ENCODE measurements at regions not wholly inside any gene's neighbourhood (a gene's known extent, or its start where the extent isn't known, plus 50 kb on each side); places are given as distances from the start of the nearest gene placed in this dataset.

GRCh38 chr11:19355601-19356000, 114.9 kb upstream of the E2F8 start:
- CTCF ChIA-PET = interaction anchor here (0.7 kb wide), 1 partner anchor 283 kb away, joined by 3 read pairs; no protein-coding TSS in a partner anchor
- Histone ChIP-seq H3K4me2 (replicated peaks; ENCODE audit: low read depth, low read length, poor library complexity, severe bottlenecking) (no peak overlapping the region), H3K4me3 (ENCODE audit: control extremely low read depth in 1 of 5, extremely low read depth in 1 of 5, insufficient read depth in 1 of 5, low read depth in 2 of 5, low read length in 4 of 5) (no peak overlapping the region), H3K4me1 (ENCODE audit: control insufficient read depth in 2 of 2, insufficient read depth in 2 of 2, low read length in 2 of 2) (no peaks in the 10 kb centered on the region), H4K20me1 (ENCODE audit: control insufficient read depth, insufficient read depth, low read length, poor library complexity, severe bottlenecking) (no peaks in the 10 kb centered on the region), H3K27ac (ENCODE audit: low read length in 2 of 2) (no peak overlapping the region), H3K9me3 (ENCODE audit: control extremely low read depth in 1 of 3, control insufficient read depth in 2 of 3, insufficient read depth in 1 of 3, low read length in 2 of 3) (no peaks in the 10 kb centered on the region), H3K79me2 (ENCODE audit: control insufficient read depth, insufficient read depth, low read length) (no peaks in the 10 kb centered on the region), H3K36me3 (replicated peaks in 1 of 2; ENCODE audit: control extremely low read depth in 1 of 2, control insufficient read depth in 1 of 2, extremely low read depth in 1 of 2, insufficient read depth in 2 of 2, low read length in 1 of 2) (no peaks in the 10 kb centered on the region), H2AFZ (ENCODE audit: insufficient read depth, low read depth, low read length, poor library complexity, severe bottlenecking) (no peak overlapping the region), H3K9ac (ENCODE audit: low read length) (no peak overlapping the region), H3K27me3 (replicated peaks in 1 of 4; ENCODE audit: control extremely low read depth in 1 of 4, control insufficient read depth in 3 of 4, insufficient read depth in 4 of 4, low read length in 3 of 4) (peaks cover 0 to 10% (median 2%) of the 10 kb centered on the region in 4 experiments)
- no CpG with 5 or more reads among the region's 1 CpG for whole genome bisulfite sequencing (ENCODE audit: insufficient coverage)
- Mint-ChIP-seq H3K4me3 (no peak overlapping the region), H3K4me1 (no peaks in the 10 kb centered on the region), H3K27me3 (peaks cover 40% of the 10 kb centered on the region), H3K27ac (no peak overlapping the region), H3K9me3 (ENCODE audit: insufficient read depth) (no peaks in the 10 kb centered on the region)
- no peak for ATAC-seq (ENCODE audit: low read depth)
- POLR2A ChIA-PET = no interaction called here
- no peak for DNase-seq
- intact Hi-C loops (cut with micrococcal nuclease) = no loop called here
- no peak for TF ChIP-seq EZH2 (IDR thresholded peaks at IDR 0.05; ENCODE audit: borderline replicate concordance, insufficient read depth, low read depth, low read length, poor library complexity, severe bottlenecking)
- TF ChIP-seq, protein P1, sequence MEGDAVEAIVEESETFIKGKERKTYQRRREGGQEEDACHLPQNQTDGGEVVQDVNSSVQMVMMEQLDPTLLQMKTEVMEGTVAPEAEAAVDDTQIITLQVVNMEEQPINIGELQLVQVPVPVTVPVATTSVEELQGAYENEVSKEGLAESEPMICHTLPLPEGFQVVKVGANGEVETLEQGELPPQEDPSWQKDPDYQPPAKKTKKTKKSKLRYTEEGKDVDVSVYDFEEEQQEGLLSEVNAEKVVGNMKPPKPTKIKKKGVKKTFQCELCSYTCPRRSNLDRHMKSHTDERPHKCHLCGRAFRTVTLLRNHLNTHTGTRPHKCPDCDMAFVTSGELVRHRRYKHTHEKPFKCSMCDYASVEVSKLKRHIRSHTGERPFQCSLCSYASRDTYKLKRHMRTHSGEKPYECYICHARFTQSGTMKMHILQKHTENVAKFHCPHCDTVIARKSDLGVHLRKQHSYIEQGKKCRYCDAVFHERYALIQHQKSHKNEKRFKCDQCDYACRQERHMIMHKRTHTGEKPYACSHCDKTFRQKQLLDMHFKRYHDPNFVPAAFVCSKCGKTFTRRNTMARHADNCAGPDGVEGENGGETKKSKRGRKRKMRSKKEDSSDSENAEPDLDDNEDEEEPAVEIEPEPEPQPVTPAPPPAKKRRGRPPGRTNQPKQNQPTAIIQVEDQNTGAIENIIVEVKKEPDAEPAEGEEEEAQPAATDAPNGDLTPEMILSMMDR (IDR thresholded peaks at IDR 0.05) = no peak

- Mint-ChIP-seq H3K27me3 (peaks cover 61% of the 10 kb centered on the region), H3K4me1 (no peaks in the 10 kb centered on the region), H3K4me3 (no peak overlapping the region), H3K9me3 (ENCODE audit: insufficient read depth) (no peaks in the 10 kb centered on the region), H3K27ac (no peak overlapping the region)
- no peak overlapping the region for H3K27ac ChIP-seq (ENCODE audit: low read length in 2 of 2)
- no peaks in the 10 kb centered on the region for H4K20me1 ChIP-seq (ENCODE audit: control insufficient read depth, insufficient read depth, low read length, poor library complexity, severe bottlenecking)
- no peaks in the 10 kb centered on the region for H3K4me1 ChIP-seq (ENCODE audit: control insufficient read depth in 2 of 2, insufficient read depth in 2 of 2, low read length in 2 of 2)
- ATAC-seq (ENCODE audit: low read depth) (no peak), DNase-seq (no peak)
- no peaks in the 10 kb centered on the region for H3K36me3 ChIP-seq (replicated peaks in 1 of 2; ENCODE audit: control extremely low read depth in 1 of 2, control insufficient read depth in 1 of 2, extremely low read depth in 1 of 2, insufficient read depth in 2 of 2, low read length in 1 of 2)
- intact Hi-C loops (cut with micrococcal nuclease) = no loop called here
- 100% methylated on average over 2 of the region's 2 CpGs for WGBS (ENCODE audit: insufficient coverage)
- ChIA-PET POLR2A (interaction anchor here (0.5 kb wide), 1 partner anchor 87 kb away, joined by 3 read pairs; no protein-coding TSS in a partner anchor), CTCF (no interaction called here)
- TF ChIP-seq, protein P1 (IDR thresholded peaks at IDR 0.05) = no peak
- TF ChIP-seq EZH2 (IDR thresholded peaks at IDR 0.05; ENCODE audit: borderline replicate concordance, insufficient read depth, low read depth, low read length, poor library complexity, severe bottlenecking) = no peak
- H3K9me3 ChIP-seq (ENCODE audit: control extremely low read depth in 1 of 3, control insufficient read depth in 2 of 3, insufficient read depth in 1 of 3, low read length in 2 of 3) = no peaks in the 10 kb centered on the region
- H3K4me2 ChIP-seq (replicated peaks; ENCODE audit: low read depth, low read length, poor library complexity, severe bottlenecking) = no peak overlapping the region
- no peak overlapping the region for H2AFZ ChIP-seq (ENCODE audit: insufficient read depth, low read depth, low read length, poor library complexity, severe bottlenecking)
- no peaks in the 10 kb centered on the region for H3K79me2 ChIP-seq (ENCODE audit: control insufficient read depth, insufficient read depth, low read length)
- peaks cover 0 to 21% (median 6%) of the 10 kb centered on the region in 4 experiments for H3K27me3 ChIP-seq (replicated peaks in 1 of 4; ENCODE audit: control extremely low read depth in 1 of 4, control insufficient read depth in 3 of 4, insufficient read depth in 4 of 4, low read length in 3 of 4)
- H3K4me3 ChIP-seq (ENCODE audit: control extremely low read depth in 1 of 5, extremely low read depth in 1 of 5, insufficient read depth in 1 of 5, low read depth in 2 of 5, low read length in 4 of 5) = no peak overlapping the region
- H3K9ac ChIP-seq (ENCODE audit: low read length) = no peak overlapping the region
These were observed 112.6 kb upstream of the E2F8 start for GRCh38 chr11:19353287-19353850.

All from B cell (primary cell).